ENCODE measurements at regions not wholly inside any gene's neighbourhood (a gene's known extent, or its start where the extent isn't known, plus 50 kb on each side); places are given as distances from the start of the nearest gene placed in this dataset.

DNA sequence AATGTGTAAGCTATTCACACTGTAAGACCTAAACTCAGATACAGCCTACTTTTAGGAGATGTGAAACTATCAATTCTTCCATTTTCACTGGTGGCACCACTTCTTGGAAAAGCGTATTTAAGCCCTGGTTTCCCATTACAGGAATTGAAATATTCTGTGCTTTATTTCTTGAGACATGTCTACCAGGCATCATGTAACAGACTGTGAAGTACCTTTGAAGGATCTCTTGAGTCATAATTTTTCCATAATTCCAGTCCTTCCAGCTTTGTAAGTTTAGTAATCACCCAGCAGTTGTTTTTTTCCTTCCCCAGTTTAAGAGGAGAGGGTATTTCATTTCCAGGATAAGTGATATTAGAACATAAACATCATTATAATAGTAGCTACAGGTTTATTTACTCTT, 186.0 kb upstream of the PRPS1L1 start:
- TF ChIP-seq, protein P1, sequence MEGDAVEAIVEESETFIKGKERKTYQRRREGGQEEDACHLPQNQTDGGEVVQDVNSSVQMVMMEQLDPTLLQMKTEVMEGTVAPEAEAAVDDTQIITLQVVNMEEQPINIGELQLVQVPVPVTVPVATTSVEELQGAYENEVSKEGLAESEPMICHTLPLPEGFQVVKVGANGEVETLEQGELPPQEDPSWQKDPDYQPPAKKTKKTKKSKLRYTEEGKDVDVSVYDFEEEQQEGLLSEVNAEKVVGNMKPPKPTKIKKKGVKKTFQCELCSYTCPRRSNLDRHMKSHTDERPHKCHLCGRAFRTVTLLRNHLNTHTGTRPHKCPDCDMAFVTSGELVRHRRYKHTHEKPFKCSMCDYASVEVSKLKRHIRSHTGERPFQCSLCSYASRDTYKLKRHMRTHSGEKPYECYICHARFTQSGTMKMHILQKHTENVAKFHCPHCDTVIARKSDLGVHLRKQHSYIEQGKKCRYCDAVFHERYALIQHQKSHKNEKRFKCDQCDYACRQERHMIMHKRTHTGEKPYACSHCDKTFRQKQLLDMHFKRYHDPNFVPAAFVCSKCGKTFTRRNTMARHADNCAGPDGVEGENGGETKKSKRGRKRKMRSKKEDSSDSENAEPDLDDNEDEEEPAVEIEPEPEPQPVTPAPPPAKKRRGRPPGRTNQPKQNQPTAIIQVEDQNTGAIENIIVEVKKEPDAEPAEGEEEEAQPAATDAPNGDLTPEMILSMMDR (IDR thresholded peaks at IDR 0.05; ENCODE audit: insufficient read depth, low read depth, low read length, missing control alignments) = no peak
- H3K4me3 ChIP-seq (ENCODE audit: low read depth, low read length) = no peak overlapping the region
- no peak for DNase-seq (ENCODE audit: low read depth)

DNA sequence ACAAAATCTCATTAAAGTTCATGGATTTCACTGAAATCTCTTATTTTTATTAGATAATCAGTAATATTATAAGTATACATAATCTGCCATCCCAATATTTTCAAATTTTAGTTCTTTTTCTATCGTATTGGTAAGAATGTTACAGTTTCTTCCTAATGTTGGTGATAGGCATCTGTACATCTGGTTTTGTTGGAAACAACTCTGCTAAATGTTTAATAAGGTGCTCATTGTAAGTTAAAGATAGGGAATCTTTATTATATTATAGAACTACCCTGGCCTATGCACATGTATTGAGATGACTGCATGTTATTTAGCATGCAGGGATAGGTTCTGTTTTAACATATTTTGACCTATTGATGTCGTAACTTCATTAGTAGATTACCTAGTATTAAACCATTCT, 188.6 kb upstream of the PRPS1L1 start:
- no peak for DNase-seq (ENCODE audit: low read depth)
- TF ChIP-seq, protein P1 (IDR thresholded peaks at IDR 0.05; ENCODE audit: insufficient read depth, low read depth, low read length, missing control alignments) = no peak
- no peak overlapping the region for H3K4me3 ChIP-seq (ENCODE audit: low read depth, low read length)

DNA sequence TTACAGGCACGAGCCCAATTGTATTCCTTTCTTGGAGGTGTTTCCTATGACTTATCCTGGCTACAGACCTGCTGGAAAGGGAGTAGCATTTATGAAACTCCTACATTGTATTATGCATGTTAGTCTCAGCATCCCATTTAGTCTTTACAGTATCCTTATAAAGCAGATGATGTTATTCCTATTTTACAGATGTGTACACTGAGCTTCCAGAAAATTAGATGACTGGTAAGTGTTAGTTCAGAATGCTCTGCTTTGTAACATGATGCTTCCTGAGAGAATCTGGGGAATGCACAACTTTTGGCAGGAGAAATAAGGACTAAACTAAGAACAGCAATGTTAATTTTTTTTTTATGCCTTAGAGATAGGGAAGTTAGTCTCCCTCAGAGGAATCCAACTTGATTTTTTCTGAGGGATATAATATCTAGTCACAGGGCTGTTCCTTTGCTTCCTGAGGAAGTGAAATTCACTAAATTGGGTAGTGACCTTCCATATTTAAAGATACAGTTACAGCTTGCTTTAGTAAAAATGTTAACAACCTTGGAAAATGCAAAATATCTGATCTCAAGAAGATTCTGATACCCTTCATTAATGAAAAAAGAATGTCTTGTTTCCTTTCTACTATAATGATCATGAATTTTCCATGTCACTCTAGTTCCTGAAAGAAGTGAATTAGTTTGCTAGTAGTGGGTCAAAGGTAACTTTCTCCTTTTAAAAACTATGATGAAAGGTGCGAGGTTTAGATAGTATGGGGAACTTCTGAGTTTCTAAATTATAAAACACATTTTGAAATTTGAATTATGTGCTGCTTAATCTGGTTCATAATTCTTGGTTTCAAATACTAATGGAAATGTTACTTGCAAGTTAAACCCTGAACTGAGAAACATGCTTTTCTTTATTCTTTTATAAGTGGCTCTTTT, 194.0 kb upstream of the PRPS1L1 start:
- DNase-seq (ENCODE audit: low read depth) = no peak
- TF ChIP-seq, protein P1 (IDR thresholded peaks at IDR 0.05; ENCODE audit: insufficient read depth, low read depth, low read length, missing control alignments) = no peak
- H3K4me3 ChIP-seq (ENCODE audit: low read depth, low read length) = no peak overlapping the region

DNA sequence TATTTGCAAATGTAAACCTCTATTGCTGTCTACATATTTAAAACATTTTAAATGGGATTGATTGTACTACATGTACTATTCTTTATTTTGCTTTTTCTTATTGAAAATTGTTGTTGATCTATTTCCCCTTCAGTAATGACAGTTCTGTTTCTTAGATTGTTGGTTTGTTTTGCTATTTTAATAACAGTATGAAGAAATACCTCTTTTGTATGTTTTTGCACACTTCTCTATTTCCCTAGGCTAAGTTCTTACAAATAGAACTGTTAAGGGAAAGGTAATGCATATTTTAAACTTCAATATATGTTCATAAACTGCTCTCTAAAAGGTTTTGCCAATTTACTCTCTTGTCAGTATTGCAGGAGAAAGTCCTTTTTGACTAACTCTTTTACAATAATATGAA, 195.0 kb upstream of the PRPS1L1 start:
- TF ChIP-seq, protein P1 (IDR thresholded peaks at IDR 0.05; ENCODE audit: insufficient read depth, low read depth, low read length, missing control alignments) = no peak
- no peak for DNase-seq (ENCODE audit: low read depth)
- no peak overlapping the region for H3K4me3 ChIP-seq (ENCODE audit: low read depth, low read length)

DNA sequence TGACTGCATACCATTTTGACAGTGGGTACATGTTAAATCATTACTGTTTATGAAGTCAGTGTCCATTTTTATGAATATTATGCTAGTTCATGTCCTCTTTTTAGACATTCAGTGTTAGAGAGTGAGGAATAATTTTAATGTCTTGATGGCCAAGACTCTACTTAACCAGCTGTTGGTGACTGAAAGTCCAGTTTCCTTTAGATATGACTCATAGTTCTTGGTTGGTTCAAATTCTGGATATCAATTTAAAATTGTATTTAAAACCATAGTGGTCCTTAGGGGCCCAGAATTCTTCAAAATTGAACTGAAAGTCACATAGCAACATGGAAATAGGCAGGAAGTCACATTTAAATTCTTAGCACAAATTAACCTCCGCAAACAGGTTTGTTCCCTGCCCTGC, 196.5 kb upstream of the PRPS1L1 start:
- no peak for DNase-seq (ENCODE audit: low read depth)
- H3K4me3 ChIP-seq (ENCODE audit: low read depth, low read length) = no peak overlapping the region
- TF ChIP-seq, protein P1 (IDR thresholded peaks at IDR 0.05; ENCODE audit: insufficient read depth, low read depth, low read length, missing control alignments) = no peak

DNA sequence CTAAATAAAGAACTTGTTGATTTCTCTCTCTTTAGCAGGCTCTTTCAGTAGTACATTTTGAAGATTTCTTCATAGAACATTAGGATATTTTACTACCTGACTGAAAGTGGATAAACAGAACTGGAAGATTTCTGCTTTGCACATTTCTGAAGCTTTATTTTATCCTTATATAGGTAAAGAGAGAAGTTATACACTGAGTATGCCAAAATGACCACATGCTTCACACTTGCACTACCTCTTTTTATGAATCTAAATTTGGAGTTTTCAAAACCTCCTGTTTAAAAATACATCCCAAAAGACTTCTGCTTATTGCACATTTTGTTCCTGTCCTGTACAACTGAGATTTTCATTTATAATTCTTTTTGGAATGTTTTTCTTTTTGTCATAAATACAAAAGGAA, 197.4 kb upstream of the PRPS1L1 start:
- H3K4me3 ChIP-seq (ENCODE audit: low read depth, low read length) = no peak overlapping the region
- TF ChIP-seq, protein P1 (IDR thresholded peaks at IDR 0.05; ENCODE audit: insufficient read depth, low read depth, low read length, missing control alignments) = no peak
- no peak for DNase-seq (ENCODE audit: low read depth)

DNA sequence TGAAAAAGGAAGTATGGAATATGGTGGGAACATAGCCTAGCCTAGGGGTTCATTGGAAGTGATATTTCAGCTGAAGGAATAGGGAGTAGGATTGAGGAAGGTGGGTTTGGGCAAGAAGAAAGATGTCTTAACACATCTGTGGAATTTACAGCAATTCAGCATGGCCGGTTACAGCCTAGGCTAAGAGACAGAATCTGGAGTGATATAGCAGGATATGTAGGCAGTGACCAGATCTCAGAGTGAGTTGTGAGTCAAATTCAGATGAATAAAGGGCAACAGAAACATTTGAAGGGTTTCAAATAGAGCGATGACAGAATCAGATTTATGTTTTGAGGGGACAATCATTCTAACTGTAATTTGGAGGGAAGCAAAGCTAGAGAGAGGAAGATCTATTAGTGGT, 199.0 kb upstream of the PRPS1L1 start:
- no peak for DNase-seq (ENCODE audit: low read depth)
- TF ChIP-seq, protein P1 (IDR thresholded peaks at IDR 0.05; ENCODE audit: insufficient read depth, low read depth, low read length, missing control alignments) = no peak
- H3K4me3 ChIP-seq (ENCODE audit: low read depth, low read length) = no peak overlapping the region
